ENCODE measurements at regions not wholly inside any gene's neighbourhood (a gene's known extent, or its start where the extent isn't known, plus 50 kb on each side); places are given as distances from the start of the nearest gene placed in this dataset.

DNA sequence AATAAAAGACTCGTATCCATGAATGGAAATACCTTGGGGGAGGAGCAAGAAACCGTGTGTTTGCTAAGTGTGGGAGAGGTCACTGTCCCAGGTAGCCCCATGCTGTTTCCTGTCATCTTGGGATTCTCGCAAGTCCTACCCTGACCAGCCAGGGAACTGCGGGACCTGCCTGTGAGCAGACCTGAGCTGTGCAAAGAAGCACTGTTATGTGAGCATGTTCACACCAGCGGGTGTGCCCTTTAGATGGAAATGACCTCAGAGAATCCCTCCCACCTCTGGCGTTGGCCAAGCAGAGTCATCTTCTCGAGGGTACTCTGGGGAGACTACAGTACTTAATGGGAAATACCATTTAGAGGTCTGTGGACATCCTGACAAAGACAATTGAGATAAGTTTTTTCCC, 127.0 kb upstream of the MON1B start:
- ChIA-PET CTCF (no interaction called here), POLR2A (ENCODE audit: low non-redundant PET) (no interaction called here)
- H3K27ac ChIP-seq (ENCODE audit: low read depth, low read length, poor library complexity, severe bottlenecking) = no peak overlapping the region
- H3K36me3 ChIP-seq (ENCODE audit: insufficient read depth, low read length, poor library complexity, severe bottlenecking) = no peaks in the 10 kb centered on the region
- H3K4me3 ChIP-seq (ENCODE audit: low read depth, low read length, poor library complexity, severe bottlenecking) = no peak overlapping the region
- peaks cover 8% of the 10 kb centered on the region for H3K27me3 ChIP-seq (replicated peaks; ENCODE audit: insufficient read depth, low read depth, low read length, poor library complexity)
- no TSS peak for BruUV-seq (replicated peaks)
- DNase-seq (ENCODE audit: low spot score) = no peak
- intact Hi-C loops (cut with micrococcal nuclease; ENCODE audit: unreplicated experiment) = no loop called here
- H3K9me3 ChIP-seq (ENCODE audit: low read depth, low read length, poor library complexity, severe bottlenecking) = no peaks in the 10 kb centered on the region
- no peaks in the 10 kb centered on the region for H3K4me1 ChIP-seq (ENCODE audit: insufficient read depth, low read length, poor library complexity, severe bottlenecking)
- TF ChIP-seq, protein P1, sequence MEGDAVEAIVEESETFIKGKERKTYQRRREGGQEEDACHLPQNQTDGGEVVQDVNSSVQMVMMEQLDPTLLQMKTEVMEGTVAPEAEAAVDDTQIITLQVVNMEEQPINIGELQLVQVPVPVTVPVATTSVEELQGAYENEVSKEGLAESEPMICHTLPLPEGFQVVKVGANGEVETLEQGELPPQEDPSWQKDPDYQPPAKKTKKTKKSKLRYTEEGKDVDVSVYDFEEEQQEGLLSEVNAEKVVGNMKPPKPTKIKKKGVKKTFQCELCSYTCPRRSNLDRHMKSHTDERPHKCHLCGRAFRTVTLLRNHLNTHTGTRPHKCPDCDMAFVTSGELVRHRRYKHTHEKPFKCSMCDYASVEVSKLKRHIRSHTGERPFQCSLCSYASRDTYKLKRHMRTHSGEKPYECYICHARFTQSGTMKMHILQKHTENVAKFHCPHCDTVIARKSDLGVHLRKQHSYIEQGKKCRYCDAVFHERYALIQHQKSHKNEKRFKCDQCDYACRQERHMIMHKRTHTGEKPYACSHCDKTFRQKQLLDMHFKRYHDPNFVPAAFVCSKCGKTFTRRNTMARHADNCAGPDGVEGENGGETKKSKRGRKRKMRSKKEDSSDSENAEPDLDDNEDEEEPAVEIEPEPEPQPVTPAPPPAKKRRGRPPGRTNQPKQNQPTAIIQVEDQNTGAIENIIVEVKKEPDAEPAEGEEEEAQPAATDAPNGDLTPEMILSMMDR (conservative IDR thresholded peaks at IDR 0.05; ENCODE audit: low read depth, low read length) = no peak
- no peak for TF ChIP-seq EZH2 (IDR thresholded peaks at IDR 0.05; ENCODE audit: borderline replicate concordance, low read depth, low read length, poor library complexity, severe bottlenecking)

DNA sequence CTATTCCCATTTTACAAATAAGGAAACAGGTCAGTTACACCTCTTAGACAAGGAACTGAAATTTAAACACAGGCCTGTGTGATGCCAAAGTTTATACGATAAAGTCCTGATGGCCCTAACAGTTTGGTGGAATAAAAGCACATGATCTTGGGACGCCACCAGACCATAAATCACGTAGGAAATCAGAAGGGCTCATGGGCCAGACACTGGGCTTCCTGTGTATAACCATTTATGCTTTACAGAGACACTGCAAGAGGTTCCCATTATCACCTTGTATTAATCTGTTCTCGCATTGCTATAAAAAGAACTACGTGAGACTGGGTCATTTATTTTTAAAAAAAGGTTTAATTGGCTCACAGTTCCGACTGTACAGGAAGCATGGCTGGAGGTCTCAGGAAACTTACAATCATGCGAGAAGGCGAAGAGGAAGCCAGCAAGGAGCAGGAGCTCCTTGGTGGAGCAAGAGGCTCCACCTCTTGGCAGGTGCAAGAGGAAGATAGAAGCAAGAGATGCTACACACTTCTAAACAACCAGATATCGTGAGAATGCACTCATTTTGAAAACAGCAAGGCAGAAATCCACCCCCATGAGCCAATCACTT, 124.0 kb upstream of the MON1B start:
- no peak for TF ChIP-seq EZH2 (IDR thresholded peaks at IDR 0.05; ENCODE audit: borderline replicate concordance, low read depth, low read length, poor library complexity, severe bottlenecking)
- TF ChIP-seq, protein P1 (conservative IDR thresholded peaks at IDR 0.05; ENCODE audit: low read depth, low read length) = no peak
- intact Hi-C loops (cut with micrococcal nuclease; ENCODE audit: unreplicated experiment) = no loop called here
- Histone ChIP-seq H3K27ac (ENCODE audit: low read depth, low read length, poor library complexity, severe bottlenecking) (no peak overlapping the region), H3K4me3 (ENCODE audit: low read depth, low read length, poor library complexity, severe bottlenecking) (no peak overlapping the region), H3K4me1 (ENCODE audit: insufficient read depth, low read length, poor library complexity, severe bottlenecking) (no peaks in the 10 kb centered on the region), H3K36me3 (ENCODE audit: insufficient read depth, low read length, poor library complexity, severe bottlenecking) (no peaks in the 10 kb centered on the region), H3K9me3 (ENCODE audit: low read depth, low read length, poor library complexity, severe bottlenecking) (no peaks in the 10 kb centered on the region), H3K27me3 (replicated peaks; ENCODE audit: insufficient read depth, low read depth, low read length, poor library complexity) (peaks cover 4% of the 10 kb centered on the region)
- CTCF ChIA-PET = no interaction called here
- POLR2A ChIA-PET (ENCODE audit: low non-redundant PET) = no interaction called here
- BruUV-seq (replicated peaks) = no TSS peak
- no peak for DNase-seq (ENCODE audit: low spot score)

DNA sequence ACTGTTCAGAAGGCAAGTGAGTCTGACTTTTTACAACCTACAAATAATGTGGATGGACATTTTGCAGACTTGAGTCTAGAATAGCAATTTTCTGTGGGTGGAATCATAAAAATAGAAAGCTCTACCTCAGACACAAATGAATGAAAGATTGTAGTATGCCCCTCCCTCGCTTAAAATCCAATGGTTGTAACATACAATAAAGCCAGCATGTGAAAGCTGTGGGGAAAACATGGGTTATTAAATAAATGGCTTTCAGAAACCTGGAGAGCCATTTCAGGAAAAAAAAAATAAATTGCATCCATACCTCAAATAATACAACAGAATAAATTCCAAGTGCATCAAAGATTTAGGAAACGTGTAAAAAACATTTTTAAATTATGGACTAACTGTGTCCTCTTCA, 123.1 kb upstream of the MON1B start:
- Histone ChIP-seq H3K9me3 (ENCODE audit: low read depth, low read length, poor library complexity, severe bottlenecking) (no peaks in the 10 kb centered on the region), H3K4me3 (ENCODE audit: low read depth, low read length, poor library complexity, severe bottlenecking) (no peak overlapping the region), H3K27ac (ENCODE audit: low read depth, low read length, poor library complexity, severe bottlenecking) (no peak overlapping the region), H3K36me3 (ENCODE audit: insufficient read depth, low read length, poor library complexity, severe bottlenecking) (no peaks in the 10 kb centered on the region), H3K27me3 (replicated peaks; ENCODE audit: insufficient read depth, low read depth, low read length, poor library complexity) (peaks cover 4% of the 10 kb centered on the region), H3K4me1 (ENCODE audit: insufficient read depth, low read length, poor library complexity, severe bottlenecking) (no peaks in the 10 kb centered on the region)
- ChIA-PET POLR2A (ENCODE audit: low non-redundant PET) (interaction anchor here (0.6 kb wide), 1 partner anchor 831 kb away, joined by 3 read pairs; no protein-coding TSS in a partner anchor), CTCF (no interaction called here)
- TF ChIP-seq EZH2 (IDR thresholded peaks at IDR 0.05; ENCODE audit: borderline replicate concordance, low read depth, low read length, poor library complexity, severe bottlenecking) = no peak
- TF ChIP-seq, protein P1 (conservative IDR thresholded peaks at IDR 0.05; ENCODE audit: low read depth, low read length) = no peak
- BruUV-seq (replicated peaks) = no TSS peak
- no peak for DNase-seq (ENCODE audit: low spot score)
- intact Hi-C loops (cut with micrococcal nuclease; ENCODE audit: unreplicated experiment) = no loop called here
